Astrocyte of the hippocampus (primary cell): ENCODE measurements at regions not wholly inside any gene's neighbourhood (a gene's known extent, or its start where the extent isn't known, plus 50 kb on each side); places are given as distances from the start of the nearest gene placed in this dataset.

Experiments used
- DNase-seq: peaks from one replicate; pipeline ENCODE4 v3.0.0; 2011; ENCODE audit warnings: low read depth, low spot score

DNA sequence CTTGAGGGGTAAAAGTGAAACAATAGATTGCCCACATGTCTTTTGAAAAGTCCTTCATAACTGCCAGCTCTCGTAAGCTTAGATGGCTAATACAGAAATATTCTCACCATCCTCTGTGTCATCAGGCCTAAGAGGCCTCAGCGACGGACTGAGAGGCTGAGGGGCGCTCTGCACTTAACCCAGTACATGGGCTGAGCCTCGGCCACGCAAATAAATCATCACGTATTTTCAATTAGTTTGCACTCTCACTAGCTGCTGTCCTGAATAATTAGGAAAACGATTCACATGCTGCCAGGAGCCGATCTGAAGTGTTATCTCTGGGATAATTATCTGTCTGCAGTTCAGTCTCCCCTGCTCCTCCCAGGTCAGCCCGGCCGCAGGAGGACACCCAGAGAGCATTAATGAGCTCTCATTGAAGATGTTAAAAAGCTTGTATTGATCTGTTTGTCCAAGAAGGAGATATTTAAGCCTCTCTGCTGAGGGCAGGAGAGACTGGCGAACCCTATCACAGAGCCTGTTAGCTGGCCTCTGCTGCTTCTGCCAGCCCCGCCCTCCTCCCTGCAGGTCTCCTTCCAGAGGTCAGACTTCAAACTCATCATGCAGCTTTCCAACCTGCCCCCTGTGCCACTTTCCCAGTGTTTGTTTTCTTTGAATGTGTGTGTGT, 1051.3 kb downstream of the VRK1 start:
- DNase-seq: peak; percentile 2

DNA sequence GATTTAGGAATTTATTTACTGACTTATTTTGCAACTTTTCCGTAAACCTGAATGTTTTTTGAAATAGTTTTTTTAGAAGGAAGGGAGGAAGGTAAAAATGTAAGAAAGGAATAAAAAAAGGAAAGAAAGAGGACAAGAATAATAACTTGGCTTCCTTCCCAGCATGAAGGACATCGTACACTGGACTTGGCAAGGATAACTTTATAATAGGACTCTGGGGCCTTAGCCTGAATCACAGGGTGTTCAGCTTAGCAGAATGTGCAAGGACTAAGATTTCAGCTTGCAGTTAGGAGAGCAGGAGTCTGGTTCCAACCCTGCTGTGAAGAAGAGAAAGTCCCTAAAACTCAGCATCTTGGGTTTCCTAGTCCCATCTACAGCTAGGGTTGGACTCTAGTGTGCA, 1053.3 kb downstream of the VRK1 start:
- DNase-seq: no peak

DNA sequence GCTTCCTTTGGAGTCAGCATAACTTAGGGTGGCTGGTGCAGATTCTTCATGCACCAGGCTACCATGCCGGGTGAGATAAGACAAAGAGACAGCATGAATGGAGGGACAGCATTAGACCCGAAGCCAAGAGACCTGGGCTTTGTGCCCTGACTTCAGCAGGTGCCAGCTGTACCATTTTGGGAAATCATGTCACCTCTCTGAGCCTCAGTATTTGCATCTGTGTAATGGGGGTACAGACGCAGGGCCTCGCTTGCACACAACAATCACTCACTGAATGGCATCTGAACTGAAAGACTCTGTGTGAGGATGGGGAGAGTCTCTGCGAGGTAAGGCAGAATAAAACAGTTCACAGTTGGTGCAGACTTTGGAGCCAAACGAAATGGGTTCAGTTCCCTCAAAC, 1053.7 kb downstream of the VRK1 start:
- DNase-seq: no peak

DNA sequence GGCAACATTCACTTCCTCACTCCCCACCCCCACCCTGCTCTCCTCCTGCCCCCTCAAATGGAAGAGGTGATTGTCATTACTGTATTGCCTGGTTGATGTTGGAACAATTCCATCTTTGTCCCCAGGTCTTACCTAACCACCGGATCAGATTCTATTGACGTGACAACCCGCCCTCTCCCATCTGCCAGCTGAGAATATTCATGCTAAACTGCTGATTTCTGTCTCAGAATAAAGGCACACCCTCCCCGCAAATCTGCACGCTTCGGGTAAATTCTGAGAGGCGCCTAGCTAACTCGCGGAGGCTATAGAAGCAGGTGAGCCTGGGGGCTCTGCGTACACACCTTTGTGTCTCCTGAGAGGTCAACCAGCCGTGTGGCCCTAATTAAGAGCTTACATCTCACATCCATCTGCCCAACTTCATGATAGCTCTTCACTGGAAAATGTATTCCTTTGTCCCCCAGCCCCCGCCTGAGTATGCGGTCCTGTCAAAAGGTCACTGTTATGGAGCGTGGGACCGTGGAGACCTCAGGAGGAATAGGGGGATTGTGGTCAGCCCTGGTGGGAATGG, 1054.3 kb downstream of the VRK1 start:
- no peak for DNase-seq

DNA sequence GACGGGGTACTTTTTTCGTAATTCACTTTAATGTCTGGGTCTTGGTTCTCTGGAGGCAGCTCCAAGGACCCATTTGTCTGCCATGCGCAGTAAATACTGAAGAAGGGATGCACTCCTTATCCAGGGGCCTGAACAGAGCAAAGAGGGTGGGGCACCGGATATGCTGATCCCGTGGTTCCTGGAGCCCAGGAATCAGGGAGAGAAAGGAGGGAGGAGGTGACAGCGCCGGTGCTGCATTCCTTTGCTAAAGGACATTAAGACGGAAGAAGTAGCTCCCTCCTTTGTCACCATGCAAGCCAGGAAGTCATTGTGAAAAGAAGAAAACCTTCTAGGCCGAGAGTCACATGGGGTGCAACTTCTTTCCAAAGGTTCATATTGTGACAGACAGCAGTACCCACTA, 1057.7 kb downstream of the VRK1 start:
- DNase-seq: no peak

DNA sequence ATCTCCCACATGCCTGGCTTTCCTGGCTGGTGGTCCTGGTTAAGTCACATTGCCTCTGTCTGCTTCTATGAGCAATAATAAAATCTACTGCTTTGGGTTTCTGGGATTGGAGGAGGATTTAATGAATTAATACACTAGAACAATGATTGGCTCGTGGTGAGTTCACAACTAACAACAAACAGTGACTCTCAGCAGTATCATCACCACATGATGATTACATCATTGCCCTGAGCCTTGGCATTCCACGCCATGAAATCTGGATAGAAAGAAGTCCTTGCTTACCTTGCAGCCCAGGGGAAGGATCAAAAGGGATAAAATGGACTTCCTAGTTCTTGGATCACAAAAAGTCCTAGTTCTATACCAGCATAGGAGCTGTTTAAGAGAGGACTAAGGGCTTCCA, 1069.0 kb downstream of the VRK1 start:
- peak; percentile 2 for DNase-seq

DNA sequence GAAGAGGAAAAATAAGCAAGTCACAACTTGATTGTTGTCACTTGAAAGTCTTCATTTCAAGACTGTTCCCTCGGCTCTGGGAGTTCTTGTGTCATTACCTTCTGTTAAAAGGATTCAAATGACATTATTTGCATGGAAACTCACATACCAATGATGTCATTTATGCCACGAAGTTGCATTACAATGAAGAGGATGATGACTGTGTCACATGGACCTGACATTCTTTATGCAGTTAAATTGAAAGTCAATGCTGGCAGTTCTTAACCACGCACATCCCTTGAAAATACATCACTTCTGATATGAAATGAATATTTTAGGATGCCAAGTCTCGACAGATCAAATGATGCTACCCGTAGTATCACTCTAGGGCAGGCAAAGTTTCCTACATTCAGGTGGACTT, 1069.5 kb downstream of the VRK1 start:
- peak; percentile 12 for DNase-seq

DNA sequence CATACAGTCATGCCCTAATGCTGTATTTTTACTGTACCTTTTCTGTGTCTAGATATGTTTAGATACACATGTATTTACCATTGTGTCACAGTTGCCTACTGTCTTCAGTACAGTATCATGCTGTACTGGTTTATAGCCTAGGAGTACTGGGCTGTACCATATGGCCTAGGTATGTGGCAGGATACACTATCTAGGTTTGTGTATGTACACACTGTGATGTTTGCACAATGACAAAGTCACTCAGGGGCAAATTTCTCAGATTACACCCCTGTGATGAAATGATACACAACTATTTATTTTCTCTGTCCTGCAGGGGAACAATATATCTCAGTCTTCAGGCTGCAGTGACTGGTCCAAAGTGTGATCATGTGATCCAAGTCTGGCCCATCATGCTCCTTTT, 1076.1 kb downstream of the VRK1 start:
- DNase-seq: no peak

DNA sequence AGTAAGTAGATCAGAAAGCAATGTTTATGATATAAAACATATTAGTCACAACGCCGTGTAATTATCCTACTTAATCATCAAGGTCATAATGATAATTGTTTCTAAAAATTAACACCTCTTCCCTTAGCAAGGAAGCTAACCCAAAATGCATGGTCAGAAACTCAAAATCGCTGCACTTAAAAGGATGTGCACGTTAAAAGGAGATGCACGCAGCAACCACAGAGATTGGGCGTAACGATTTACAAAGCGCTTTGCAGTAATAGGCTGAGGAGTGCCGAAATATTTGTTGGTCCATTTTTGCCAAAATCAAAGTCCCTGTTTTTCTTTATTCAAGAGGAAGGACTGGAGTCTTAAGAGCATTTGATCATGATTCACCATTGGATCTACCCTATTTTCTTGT, 1077.2 kb downstream of the VRK1 start:
- DNase-seq: no peak

DNA sequence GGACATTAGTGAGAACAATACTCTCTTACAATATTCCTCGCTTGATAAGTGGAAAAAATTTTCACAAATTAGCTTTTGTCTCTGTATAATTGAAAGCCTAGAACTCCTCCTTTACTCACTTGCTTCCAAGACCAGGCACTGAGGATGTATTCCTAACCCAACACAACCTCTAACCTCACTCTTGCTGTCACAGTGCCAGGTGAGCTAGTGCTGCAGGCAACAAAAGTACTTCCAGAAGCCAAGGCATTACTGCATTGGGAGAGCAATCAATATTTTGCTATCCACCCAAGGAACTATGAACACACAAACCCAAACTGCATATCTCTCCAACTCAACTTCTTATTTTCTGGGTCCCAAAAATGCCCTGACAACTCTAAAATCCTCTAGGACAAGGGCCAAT, 1081.0 kb downstream of the VRK1 start:
- DNase-seq: no peak

DNA sequence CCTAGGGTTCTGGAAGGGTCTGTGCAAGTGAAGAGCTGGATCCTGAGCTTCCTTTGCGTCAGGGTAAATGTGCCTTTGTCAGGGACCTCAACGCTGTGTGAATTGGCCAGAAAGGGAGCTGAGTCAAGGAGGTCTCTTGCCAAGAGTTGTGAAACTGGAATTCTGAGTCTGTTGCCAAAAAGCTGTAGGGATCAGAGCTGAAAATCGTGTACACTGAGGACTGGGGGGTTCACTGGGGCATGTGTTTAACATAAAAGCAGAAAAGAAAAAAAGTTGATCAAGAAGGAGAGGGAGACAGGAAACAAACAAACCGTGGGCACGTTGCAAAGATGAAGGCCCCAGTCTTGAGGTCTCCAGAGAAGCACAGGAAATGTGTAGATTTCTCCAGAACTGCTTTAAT, 1081.5 kb downstream of the VRK1 start:
- DNase-seq: peak; percentile 80

DNA sequence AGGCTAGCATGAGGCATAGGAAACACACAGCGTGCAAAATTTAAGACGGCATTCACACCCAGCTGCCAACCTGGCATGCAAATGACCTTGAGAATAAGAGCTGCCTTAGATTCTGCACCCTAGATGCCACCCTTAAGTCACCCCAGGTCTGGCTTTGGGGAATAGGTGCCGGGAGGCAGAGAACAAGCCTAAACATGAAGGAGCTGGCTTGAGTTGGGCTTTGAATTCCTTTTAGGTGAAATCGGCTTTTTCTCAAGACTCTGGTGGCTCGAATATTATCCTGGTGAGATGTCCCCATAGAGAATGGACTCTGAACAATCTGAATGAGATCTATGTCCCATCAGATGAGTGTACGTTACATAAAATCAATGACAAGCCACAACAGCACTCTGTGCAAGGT, 1090.5 kb downstream of the VRK1 start:
- DNase-seq: no peak

DNA sequence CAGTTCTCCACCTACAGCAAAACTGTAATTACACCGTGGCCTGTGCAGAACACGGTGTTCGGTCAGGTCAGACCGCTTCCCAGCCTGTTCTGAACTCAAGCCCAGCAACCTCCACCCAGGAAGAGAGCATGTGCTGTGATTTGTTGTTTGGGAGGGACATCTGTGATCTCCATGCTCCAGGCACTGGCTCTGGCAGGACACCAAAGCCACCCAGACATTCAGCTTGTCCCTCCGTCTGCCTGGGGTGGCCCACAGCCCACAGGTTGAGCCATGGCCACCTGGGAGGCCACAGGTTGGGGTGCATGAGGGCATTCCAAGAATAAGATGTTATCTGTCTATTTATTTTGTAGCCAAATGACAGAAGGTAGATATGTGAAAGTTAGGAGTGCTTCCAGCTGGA, 1091.1 kb downstream of the VRK1 start:
- no peak for DNase-seq

DNA sequence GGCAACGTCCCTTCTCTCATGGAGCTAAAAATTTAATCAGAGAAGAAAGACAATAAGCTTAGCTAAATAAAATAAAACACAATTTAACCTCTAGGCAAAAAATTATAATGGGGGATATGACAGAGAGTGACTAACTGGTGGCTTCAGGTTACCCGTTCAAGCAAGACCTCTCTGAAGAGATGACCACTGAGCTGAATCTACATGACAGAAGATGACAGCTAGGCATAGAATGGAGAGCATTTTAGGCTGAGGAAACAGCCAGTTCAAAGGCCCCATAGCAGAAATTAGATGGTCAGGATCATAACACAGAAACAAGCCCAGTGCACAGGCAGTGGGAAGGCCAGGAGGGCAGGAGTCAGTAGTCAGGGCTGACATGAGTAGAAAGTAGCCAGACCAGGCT, 1094.3 kb downstream of the VRK1 start:
- DNase-seq: no peak

DNA sequence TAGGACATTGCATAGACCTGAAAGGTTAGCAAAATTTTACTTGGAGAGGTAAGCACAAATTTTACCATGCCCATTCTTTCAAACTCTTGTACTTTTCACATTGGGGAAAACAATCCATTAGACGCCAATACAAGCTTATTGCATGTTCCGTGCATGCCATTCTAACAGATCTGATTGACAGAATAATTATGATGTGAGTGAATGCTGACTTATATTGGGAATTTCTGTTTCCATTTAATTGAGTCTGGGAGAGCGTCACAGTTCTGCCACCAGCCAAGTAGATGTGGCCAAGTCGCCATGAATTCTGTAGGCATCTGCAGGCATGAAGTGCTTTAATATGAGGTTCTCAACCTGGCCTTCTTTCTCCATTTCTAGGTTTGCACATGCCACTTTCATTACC, 1097.4 kb downstream of the VRK1 start:
- no peak for DNase-seq

DNA sequence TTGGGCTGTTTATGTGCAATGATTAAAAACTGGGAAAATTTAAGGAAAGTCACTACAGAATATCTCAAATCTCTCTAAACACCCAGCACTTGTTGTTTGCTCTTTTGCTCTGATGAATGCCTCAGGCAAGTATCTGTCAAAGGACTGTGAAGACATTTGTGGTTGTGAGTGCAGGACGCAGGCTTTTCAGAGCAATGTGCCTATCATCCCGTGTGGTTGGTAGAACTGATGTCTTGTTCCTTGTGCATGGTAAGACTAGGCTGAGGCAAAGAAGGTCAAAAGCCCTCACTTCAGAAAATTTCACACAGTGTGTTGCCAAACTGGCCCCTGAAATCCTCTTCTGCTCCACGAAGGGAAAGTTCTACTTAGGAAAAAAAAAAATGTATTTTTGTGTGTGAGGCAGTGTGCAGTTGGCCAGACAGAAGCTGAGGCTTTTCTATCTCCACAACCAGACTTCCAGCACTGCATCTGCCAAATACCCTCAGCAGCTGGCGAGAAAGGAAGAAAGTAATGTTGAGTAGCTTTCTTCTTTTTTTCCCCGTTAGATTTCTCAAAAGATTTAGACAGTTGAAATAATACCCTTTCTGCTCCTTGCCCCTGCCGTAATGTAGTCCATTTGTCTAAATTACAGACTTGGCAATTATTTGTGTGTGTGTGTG, 1103.1 kb downstream of the VRK1 start:
- no peak for DNase-seq

DNA sequence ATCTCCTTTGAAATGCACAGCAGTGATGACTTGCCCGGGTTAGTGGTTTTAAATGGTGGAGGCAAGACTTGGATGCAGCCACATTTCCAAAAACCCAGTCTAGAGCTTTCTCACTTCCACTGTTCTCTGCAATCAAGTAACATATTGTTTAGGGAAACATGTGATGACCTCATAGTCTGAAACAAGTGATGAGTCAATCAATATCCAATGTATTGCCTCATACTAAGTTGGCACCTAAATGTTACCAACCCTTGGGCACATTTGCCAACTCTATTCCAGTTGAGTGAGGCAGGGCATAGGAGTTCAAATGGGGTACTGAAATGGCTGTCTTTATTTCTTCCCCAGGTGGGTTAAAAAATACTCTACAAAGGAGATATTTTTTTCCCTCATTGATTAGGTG, 1105.4 kb downstream of the VRK1 start:
- DNase-seq: no peak

DNA sequence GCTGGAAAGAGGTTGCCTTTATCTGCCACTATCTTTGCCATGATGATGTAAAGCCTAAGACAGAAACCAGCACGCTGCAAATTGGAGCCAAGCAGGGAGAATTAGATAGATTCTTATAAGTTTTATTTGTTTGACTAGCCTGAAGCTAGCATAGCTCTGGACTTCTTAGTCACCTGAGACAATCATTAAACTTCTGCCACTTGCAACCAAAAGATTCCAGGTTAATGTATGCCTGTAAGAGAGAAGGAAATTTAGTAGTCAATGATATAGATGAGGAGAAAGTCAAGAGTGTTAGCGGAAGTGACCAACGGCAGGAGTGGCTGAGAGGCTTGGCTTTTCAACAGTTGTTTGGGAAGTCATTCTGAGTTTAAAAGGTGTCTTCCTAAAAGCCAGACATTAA, 1106.6 kb downstream of the VRK1 start:
- no peak for DNase-seq

DNA sequence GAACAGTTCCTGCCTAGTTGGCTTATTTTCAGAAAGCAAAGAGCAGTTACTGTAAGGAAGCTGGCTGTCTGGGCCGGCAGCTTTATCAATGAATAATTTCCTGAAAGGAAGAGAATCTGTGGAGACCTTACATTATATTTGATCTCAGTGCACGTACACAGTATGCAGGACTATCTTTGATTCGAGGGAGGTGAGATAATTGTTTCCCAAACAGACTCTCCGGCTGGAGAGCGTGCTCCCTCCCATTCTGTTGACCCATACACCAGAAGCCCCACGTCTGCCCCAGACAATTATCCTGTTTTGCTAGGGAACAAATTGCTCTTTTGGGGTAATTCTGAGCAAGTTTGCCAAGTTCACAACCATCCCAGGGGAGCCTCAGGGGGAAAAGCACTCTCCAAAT, 1115.0 kb downstream of the VRK1 start:
- DNase-seq: no peak

DNA sequence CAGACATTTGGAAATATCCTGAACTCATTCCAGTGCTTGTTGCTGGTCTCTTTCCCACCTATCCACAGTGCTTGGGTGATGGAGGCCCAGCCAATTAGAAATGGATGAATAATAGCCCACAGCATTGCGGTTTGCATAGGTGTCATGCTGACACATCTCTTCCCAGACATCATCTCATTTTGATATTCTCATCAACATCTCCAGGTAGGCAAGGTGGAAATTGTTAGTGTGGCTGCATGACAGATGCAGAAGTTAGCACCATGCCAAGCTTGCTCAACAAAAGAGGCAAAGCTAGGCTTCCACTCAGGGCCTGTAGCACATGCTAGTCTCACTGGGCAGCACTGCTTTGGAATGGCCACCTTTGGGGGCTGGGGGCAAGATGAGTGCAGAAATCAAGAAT, 1118.9 kb downstream of the VRK1 start:
- no peak for DNase-seq

DNA sequence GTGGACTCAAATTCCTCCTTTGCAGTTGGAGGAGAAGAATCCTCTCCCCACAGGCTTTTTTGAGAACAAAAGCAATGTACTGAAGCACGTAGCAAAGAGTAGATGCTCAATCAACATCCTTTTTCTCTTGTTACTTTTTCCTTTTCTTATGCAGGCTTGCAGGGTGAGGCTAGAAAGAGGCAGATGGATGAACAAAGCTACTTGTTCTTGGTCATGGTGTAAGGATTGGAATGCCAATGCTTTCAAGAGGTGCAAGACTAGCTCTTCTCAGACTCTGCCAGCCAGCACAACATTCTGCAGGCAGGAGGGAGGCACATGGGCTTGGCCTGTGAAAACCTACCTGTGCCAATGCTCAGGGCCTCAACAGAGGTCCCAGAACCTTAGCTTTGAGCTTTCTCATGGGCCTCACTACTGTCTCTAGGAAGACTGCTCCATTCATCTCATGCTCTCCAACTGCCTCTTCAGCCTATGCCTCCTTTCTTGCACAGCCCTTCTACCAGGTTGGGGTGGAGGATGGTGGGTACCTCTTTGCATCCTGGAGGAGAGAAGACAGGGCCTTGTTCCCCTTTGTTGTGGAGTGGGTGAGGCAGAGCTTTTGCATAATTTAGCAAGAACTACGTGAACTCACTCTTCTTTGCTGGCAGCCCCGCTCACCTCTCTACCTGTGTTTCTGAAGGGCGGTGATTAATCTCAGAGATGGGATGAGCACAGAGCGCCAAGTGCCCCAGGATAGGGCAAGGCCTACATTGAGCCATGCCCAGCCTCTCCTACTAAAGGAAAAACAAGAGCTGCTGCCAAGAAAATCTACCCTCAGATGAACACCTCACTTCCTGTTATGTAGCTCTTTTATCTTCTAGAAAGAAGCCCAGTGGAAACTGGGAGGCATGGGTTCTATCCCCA, 1119.7 kb downstream of the VRK1 start:
- DNase-seq: no peak

DNA sequence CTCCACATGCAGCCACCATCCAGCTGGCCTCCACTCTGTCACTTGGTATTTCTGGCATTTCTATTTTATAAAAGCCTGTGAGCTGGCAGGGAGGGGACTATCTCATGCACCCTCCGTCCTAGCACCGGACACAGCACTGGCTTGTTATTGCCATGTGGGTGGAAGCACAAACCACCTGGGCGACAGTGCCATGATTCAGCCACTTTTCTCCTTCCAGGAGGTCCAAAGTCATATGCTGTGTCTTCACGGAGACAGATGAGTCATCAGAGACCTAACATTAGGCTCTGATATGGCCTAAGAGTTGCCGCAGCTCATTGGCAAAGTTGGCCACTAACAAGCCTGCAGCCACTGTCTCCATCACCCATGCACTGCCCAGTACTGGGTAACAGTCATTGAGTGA, 1123.0 kb downstream of the VRK1 start:
- DNase-seq: no peak

DNA sequence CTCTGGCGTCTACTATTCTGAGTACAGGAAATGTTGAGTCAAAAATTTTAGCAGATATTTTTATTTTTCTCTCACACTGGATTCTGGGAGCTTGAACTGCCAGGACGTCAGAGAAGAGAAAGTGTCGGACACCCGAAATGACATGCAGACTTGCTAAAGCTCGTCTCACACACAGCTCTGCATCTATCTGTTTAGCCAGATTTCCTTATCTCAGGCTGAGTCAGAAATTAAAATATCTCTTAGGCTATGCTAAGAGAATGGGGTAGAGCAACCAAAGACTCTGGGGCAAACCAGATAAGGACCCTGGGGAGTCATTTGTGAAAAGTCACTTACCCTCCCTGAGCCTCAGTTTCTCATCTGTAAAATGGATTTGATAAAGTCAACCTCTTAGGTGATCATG, 1124.1 kb downstream of the VRK1 start:
- no peak for DNase-seq
